ENCODE measurements at regions not wholly inside any gene's neighbourhood (a gene's known extent, or its start where the extent isn't known, plus 50 kb on each side); places are given as distances from the start of the nearest gene placed in this dataset.
"Not testable (repeated sequence)": the region's sequence is repeated elsewhere in the genome, so short reads cannot be mapped to it uniquely, and the experiment has no call there.

GRCh38 chr10:128178302-128178958 is 52.2 kb upstream of the MKI67 start:
- peak; percentile 50 for DNase-seq

GRCh38 chr10:128180843-128181242 is 54.6 kb upstream of the MKI67 start:
- DNase-seq = peak; percentile 54

GRCh38 chr10:128185627-128186026 is 59.4 kb upstream of the MKI67 start:
- no peak for DNase-seq

DNA sequence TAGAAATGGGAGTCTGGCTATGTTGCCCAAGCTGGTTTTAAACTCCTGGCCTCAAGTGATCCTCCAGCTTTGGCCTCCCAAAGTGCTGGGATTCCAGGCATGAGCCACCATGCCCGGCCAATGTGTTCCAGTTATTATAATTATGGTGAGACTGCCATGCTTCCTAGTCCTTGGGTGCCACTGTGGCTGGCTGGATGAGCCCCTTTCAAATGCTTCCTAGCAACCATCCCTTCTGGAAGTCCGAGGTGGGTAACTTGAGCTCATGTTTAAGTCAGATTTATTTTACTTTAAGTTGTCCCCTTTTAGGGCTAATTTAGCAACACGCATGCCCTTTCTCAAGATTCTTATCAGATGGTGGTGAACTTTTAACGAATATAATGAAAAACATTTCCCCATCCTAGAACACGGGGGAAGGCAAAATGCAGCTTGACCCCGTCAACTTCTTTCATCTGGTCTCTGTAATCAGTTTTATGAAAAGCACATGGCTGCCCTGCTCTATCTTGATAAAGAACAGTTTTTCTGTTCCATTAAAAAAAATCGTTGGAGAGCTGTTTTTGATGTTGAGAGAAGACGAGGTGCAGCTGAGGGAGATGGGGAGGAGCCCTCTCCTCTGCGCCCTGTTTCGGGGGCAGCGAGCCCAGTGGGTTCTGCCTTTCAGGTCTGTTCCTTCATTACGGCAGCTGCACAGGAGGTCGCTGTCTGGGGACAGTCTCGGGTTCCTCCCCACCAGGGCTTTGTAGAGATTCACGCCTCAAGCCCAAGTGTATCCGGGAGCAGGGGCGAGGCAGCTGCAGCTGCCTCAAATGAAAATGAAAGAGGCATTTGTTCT is 61.0 kb upstream of the MKI67 start:
- no peak for DNase-seq

GRCh38 chr10:128187788-128188185 is 61.6 kb upstream of the MKI67 start:
- no peak for DNase-seq

DNA sequence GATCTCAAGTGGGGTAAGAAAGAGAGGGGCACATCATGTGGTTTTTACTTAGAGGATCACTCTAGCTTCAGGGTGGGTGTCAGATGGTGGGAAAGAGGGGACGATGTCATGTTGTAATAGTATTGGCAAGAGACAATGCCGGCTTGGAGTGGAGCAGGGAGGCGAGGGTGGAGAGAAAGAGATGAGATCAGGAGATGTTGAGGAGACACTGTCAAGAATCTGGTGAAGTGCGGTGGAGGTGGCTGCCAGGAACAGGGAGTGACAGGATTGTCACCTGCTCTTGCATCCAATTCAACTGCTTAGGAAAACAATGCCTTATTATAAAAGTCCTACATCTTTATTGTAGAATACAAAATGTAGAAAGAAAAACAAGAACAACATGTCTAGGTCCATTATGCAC is 63.0 kb upstream of the MKI67 start:
- DNase-seq = no peak

- DNase-seq = no peak
Measured at GRCh38 chr10:128191847-128192246, 65.6 kb upstream of the MKI67 start.

DNA sequence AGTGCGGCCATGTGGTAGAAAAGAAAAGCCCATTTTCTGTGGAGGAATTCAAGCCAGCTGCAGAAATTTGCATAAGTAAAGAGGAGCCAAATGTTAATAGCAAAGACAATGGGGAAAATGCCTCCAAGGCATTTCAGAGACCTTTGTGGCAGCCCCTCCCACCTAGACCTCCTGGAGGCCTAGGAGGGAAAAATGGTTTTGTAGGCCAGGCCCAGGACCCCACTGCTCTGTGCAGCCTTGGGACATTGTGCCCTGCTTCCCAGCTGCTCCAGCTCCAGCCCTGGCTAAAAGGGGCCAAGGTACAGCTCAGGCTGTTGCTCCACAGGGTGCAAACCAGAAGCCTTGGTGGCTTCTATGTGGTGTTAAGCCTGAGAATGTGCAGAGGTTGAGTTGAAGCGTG is 75.6 kb upstream of the MKI67 start:
- DNase-seq = not testable (repeated sequence)

GRCh38 chr10:128203028-128203427 is 76.8 kb upstream of the MKI67 start:
- DNase-seq = no peak

DNA sequence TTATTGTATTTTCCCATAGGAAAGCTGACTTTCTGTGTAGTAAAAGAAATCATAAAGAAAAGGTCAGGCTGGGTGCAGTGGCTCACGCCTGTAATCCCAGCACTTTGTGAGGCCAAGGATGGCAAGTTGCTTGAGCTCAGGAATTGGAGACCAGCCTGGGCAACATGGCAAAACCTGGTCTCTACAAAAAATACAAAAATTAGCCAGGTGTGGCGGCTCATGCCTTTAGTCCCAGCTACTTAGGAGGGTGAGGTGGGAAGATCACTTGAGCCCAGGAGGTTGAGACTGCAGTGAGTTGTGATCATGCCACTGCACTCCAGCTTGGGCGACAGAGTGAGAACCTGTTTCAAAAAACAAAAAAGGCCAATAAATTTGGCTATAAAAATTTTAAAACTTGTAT is 79.4 kb upstream of the MKI67 start:
- DNase-seq = not testable (repeated sequence)

DNA sequence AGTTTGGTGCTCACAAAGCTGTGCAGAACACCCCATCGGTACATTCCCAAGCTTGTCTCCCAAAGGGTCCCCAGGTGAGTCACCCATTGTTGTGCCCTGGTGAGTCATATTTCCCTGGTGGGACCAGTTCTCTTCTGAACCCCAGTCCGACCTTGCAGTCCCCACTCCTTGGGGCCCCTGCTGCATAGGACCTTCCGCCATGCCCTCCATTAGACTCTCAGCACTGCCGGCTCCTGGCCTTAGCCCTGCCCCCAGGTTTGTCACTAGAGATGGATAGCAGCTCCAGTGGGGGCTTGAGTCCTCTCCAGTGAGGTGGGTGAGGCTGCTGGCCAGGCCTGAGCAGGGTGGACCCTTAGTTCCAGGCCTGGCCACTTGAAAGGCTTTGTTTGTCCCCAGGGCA is 80.5 kb upstream of the MKI67 start:
- no peak for DNase-seq

- no peak for DNase-seq
Measured at GRCh38 chr10:128209862-128210214, 83.6 kb upstream of the MKI67 start.

- peak; percentile 62 for DNase-seq
Measured at GRCh38 chr10:128210215-128211063, 84.2 kb upstream of the MKI67 start.

DNA sequence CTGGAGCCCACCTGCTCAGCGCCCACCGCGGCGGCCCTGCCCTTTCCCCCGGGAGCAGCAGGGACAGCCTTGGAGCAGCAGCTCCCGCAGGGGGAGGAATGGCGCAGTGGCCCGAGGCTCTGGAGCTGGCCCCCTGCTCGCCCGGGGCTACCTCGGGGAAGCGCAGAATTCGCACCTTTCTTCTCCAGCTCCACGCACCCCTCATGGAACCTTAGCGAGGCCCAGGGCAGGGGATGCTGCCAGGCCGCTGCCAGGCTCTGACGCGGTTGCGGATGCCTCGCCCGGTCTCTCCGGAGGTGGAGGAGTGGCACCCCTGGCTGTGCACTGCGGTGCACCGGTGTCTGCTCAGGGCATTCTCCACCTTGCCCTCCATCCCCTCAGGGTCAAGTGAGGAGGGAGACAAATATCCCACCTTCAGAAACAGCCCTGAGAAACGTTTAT is 84.9 kb upstream of the MKI67 start:
- no peak for DNase-seq

GRCh38 chr10:128211953-128212727 is 85.9 kb upstream of the MKI67 start:
- peak; percentile 81 for DNase-seq

- DNase-seq = no peak
Measured at GRCh38 chr10:128213156-128213555, 86.9 kb upstream of the MKI67 start.

DNA sequence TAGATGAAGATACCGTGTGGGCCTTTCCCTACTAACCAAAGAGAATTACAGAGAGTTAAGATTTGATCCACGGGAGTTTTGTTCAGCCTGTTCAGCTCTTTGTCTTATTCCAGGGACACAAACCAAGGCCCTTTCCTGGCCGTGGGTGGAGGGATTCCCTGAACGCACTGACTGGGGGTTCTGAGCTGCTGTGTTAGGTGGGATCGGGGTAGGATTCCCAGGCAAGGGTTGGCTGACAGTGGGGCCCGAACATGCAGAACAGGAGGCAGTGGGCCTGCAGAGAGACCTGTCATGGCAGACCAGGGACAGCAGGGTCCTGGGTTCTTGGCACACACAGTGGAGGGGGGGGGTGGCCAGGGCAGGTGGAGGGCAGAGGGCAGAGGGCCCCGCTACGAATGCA is 89.5 kb upstream of the MKI67 start:
- DNase-seq = no peak

GRCh38 chr10:128217136-128217535 is 90.9 kb upstream of the MKI67 start:
- DNase-seq = no peak

DNA sequence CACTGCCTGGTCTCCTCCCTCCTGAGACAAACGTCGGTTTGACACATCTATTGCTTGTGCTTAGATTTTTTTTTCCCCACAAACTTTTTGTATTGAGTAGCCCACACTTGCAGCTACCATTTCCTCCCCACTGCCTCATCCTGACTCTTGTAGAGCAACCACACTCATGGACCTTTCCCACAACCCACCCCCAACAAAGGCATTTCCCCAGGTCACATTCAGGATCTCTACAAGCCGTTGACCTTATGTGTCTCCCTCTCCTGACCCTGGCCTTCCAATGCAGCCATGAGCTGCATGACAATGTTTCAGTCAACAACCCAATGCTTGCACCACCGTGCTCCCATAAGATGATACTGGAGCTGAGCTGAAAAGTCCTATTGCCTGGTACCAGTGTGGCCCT is 91.9 kb upstream of the MKI67 start:
- DNase-seq = no peak

- no peak for DNase-seq
Measured at GRCh38 chr10:128219295-128219694, 93.1 kb upstream of the MKI67 start.

GRCh38 chr10:128220021-128220420 is 93.8 kb upstream of the MKI67 start:
- DNase-seq = no peak

GRCh38 chr10:128221117-128221516 is 94.9 kb upstream of the MKI67 start:
- DNase-seq = no peak

DNA sequence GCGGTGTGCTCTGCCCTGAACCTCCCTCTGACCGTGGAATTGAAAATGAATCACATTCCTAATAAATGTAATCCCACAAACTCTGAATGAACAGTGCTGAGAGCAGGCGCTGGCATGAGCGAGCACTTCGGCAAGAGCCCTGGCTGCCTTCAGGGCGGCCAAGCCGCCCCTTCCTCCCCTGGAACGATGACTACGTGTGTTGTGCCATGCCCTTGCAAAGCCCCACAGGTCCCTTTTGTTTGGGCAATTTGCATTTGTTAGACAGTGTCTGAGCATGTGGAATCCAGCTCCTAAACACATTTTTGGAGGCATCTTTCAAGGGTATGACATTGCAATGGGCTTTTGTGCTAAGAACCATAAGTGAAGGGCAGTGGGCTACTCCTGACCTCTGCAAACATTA is 95.6 kb upstream of the MKI67 start:
- no peak for DNase-seq
